ENCODE measurements at regions not wholly inside any gene's neighbourhood (a gene's known extent, or its start where the extent isn't known, plus 50 kb on each side); places are given as distances from the start of the nearest gene placed in this dataset.

DNA sequence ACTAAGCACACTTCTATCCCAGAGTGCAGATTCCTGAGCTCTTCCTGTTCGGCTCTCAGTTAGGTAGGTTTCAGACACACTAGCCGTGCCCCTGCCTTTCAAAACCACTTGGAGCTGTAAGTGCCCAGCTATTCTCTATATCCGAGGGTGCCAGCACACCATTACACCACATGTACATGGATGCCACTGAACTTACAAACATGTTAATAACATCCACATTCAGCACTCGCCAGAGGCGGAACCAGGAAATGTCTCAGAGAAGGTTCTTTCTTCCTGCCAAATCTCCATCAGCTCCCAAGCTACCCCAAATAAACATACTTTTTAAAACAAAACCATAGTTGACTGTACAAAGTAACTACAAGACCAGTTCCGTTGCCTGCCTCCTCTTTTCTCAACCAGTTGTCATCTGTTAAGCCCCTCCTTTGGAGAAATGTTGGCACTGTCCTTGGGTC, 78.4 kb upstream of the CTTNBP2NL start:
- no peak for DNase-seq (ENCODE audit: low read depth in 2 of 2)

- DNase-seq (ENCODE audit: low read depth in 2 of 2): no peak
These were observed 77.8 kb upstream of the CTTNBP2NL start for GRCh38 chr1:112318263-112318662.

- DNase-seq (ENCODE audit: low read depth in 2 of 2): no peak
These were observed 77.2 kb upstream of the CTTNBP2NL start for GRCh38 chr1:112318698-112319370.

DNA sequence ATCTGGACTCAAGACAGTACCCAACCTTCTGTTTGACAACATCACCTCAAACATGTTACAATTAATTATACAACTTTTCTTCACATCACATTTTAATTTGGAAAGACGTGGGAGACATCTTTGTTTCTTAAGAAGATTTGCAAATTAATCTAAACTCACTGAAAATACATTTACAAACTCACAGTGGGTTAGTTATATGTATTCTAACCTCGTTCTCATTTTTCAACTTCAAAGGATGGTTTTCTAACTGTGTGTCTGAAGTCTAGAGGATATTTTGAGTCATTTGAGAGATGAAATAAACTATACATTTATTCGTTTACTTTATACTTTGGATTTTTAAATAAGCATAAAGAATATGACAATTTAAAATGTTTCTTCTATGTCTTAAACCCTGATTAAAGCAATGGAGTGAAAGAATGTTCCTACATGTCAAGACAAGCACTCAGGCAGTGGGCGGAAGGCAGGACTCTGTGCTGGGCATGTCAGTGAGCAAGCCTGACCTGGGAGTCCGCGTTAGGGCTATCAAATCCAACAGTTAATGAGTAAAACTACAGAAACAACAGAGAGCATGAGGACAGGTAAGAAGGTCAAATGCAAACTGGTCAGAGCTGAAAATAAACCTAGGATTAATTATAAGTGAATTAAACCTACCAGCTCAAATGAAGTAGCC, 76.5 kb upstream of the CTTNBP2NL start:
- no peak for DNase-seq (ENCODE audit: low read depth in 2 of 2)

- no peak for DNase-seq (ENCODE audit: low read depth in 2 of 2)
These were observed 76.0 kb upstream of the CTTNBP2NL start for GRCh38 chr1:112320058-112320457.

DNA sequence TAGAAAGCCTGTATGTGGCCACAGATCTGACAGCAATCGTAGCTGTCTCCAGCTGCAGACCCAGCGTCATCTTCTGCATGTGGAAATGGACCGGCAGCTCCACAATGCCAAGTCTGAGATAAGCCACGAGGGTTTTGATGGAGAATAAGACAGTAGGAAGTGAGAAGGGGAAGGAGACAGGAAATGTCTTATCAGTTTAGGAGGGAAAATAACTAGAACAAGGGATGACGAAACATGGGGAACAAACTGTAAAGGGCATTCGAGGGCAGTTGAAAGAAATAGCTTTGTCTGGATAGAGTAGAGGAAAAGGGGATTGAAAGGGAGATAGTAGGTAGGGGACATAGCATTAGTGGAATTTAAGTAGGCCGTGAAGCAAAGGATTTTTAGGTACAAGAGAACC, 74.0 kb upstream of the CTTNBP2NL start:
- DNase-seq (ENCODE audit: low read depth in 2 of 2): no peak

DNA sequence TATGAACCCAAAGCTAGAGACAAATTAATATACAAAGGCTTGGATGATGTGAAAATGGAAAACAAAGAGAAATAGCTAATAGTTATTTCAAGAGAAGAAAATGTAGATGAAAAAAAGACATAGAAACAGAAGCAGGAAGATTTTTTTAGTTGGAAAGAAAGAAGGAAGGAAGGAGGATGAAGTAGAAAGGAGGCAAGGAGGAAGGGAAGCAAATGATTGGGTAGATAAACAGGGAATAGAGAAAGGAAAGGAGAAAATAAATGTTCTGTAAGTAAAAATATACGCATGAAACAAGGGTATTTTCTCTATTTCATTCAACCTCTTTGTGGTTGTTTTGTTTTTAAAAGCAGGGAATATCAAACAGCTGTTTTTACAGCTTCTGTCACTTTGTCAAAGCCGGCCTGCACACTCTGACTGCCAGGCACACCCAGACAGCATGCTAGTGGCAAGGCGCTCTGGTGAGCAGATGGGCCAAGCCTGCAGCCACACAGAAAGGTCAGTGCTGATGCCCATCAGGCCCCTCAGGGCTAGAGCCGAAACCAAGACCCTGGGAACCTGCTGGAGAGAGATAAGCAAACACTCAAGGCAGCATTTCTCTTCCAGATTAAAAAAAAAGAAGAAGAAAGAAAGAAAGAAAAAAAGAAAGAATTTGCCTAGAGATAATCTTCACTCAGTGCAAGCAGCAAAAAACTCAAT, 72.9 kb upstream of the CTTNBP2NL start:
- DNase-seq (ENCODE audit: low read depth in 2 of 2): no peak

DNA sequence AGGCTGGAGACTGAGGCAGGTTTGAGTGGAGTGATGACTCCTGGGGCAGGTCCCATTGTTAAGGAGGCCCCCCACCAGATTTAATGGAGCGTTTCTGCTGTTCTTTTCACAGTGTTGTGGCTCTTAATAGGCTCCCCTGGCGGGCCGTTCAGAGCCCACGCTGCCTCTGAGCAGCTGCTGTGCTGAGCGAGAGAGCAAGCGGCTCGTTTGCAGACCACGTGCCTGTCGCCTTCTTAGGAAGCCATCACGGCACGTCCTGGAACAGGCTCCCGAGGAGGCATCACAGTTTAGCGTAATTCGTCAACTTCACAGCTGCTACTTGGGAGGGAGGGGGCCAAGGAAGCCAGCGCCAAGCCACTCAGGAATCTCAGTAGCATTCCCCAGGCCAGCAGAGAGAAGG, 70.5 kb upstream of the CTTNBP2NL start:
- no peak for DNase-seq (ENCODE audit: low read depth in 2 of 2)

DNA sequence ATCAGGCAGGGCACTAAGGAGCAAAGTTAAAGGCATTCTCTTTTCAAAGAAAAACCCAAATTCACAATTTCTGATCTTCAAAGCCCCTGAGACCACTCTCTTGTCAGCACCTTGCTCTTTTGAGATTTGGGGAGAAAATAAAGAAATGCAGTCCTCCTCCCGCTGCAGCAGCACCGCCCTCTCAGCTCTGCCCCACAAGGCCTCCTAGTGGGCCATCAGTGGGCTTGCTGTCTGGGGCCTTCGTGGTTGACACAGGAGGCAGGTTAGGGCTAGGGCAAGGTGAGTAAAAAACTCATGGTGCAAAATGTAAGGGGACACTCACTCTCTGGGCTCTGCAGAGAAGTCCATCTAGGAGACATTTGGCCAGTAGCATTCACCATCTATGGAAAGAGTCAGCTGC, 67.4 kb upstream of the CTTNBP2NL start:
- no peak for DNase-seq (ENCODE audit: low read depth in 2 of 2)

DNA sequence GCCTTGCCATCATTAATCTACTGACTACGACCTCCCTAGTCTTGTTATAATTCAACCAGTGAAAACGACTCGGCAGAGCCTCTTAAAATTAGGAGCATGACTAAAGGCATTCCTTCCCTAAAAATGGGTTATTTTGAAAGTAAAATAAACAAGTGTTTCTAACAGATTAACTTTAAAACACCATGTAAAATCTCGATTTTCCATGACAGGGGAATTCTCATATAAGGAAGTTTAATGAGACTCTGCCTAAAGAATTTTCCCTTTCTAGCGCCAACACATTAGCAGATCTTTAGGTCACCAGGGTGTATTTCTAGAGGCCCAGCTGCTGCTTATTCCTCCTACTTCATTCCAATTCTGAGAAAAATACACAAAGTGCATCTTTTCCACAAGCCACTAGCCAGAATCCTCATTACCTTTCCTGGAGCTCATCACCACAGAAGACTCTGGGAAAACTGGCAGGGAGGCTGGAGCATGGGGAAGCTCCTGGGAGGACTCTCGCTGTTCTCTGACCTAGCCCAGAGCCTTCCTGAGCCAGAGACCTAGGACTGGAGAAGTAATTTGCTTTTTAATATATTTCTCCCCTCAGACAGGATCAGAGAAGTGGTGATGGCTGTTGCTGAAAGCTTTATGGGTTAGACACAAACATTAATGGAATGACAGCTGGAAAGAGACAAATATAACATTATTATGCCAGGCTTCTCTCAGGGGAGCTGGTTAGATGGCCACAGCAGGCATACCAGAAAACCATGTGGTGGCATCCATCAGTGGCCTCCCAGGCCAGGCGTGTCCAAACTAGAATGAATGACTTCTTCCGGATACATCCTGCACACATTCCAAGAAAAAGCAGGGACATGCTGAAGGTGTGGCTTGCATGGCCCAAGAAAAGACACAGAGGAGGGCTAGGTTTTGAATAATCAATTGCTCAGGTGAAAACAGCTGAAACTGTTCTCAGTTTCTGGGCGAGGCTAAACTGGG, 63.6 kb upstream of the CTTNBP2NL start:
- no peak for DNase-seq (ENCODE audit: low read depth in 2 of 2)

GRCh38 chr1:112335351-112335750, 60.7 kb upstream of the CTTNBP2NL start:
- DNase-seq (ENCODE audit: low read depth in 2 of 2): no peak

DNA sequence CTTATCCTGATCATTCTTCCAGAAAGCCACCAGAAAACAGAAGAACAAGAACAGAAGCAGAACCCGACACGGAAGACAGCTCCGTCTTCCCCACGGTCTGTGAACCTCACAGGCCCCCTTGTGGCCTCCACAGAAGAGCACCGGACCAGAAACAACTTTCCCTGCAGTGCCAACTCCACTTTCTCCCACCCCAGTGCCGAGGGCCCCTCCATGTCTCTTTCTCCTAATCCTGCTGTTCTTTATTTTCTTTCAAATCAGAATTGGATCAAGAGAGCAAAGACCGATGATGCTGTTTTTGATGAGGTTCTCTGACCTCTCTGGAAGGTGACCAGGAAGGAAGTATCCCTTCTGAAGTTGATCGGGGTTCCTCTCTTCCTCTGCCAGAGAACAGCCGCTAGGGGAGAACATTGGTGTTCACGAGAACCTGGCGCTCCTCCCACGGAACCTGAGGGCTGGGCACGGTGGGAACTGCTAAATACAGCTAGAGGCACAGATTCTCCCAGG, 58.9 kb upstream of the CTTNBP2NL start:
- DNase-seq (ENCODE audit: low read depth in 2 of 2): no peak

DNA sequence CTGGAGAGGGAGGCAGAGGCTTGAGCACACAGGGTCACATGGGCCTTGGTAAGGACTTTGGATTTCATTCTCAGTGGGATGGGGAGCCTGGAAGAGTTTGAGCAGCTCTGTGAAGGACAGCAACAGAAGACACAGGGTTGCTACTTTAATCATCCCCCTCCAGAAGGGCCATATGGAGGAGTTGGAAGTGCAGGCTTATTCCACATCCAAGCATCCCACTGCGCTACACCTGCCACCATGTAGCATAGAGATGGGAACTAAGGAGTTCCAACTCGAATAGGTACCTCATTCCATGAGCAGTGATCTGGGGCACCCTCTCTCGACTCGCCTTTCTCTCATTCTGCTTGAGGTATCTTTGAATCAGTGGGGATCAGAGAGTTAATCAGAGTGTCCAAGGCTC, 54.0 kb upstream of the CTTNBP2NL start:
- DNase-seq (ENCODE audit: low read depth in 2 of 2): no peak

DNA sequence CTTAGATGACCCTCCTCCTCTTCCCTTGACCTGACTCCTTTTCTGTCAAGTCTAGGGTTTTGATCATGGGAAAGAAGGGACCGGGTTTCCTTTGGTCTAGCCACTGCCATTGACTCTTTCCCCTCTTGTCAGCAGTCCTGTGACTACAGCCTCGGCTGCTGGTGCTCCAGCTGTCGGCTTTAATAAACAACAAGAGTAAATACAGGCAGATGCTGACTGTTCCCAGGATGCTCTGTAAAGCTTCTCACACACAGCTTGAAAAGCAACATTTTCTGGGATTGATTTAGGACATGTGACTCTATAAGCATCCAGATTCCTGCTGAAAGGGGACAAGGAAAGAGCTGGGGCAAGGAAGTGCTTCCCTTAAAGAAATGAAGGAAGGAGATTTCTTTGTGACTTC, 53.5 kb upstream of the CTTNBP2NL start:
- DNase-seq (ENCODE audit: low read depth in 2 of 2): no peak

- no peak for DNase-seq (ENCODE audit: low read depth in 2 of 2)
These were observed 51.1 kb upstream of the CTTNBP2NL start for GRCh38 chr1:112344754-112345423.
